RWPE1 (cell line): ENCODE measurements at regions not wholly inside any gene's neighbourhood (a gene's known extent, or its start where the extent isn't known, plus 50 kb on each side); places are given as distances from the start of the nearest gene placed in this dataset.
"Not testable (repeated sequence)": the region's sequence is repeated elsewhere in the genome, so short reads cannot be mapped to it uniquely, and the experiment has no call there.

Experiments
- CTCF ChIA-PET: fragments of 350-600 bp; sonication (Branson Sonifier 250); formaldehyde crosslinking; extraction: SDS; loops from one replicate; lab custom pipeline; 2021; lab: Yijun Ruan, JAX
- POLR2A ChIA-PET: fragments of 400-600 bp; formaldehyde crosslinking; extraction: SDS; loops from one replicate; lab custom pipeline; 2020; ENCODE audit warnings: antibody characterized with exemption; ENCODE audit not compliant: low non-redundant PET; lab: Yijun Ruan, JAX
- DNase-seq: peaks from one replicate; pipeline ENCODE4 v3.0.0; 2012; ENCODE audit warnings: low spot score
- H3K27ac ChIP-seq: fragments of 450-650 bp; 2 replicates; pipeline ENCODE4 v1.5.1; 2017
- TF ChIP-seq, protein P1 (sequence below): fragments of 450-650 bp; conservative IDR thresholded peaks from 2 replicates; pipeline ENCODE4 v1.5.1; 2017; ENCODE audit warnings: low read depth, mild to moderate bottlenecking

DNA sequence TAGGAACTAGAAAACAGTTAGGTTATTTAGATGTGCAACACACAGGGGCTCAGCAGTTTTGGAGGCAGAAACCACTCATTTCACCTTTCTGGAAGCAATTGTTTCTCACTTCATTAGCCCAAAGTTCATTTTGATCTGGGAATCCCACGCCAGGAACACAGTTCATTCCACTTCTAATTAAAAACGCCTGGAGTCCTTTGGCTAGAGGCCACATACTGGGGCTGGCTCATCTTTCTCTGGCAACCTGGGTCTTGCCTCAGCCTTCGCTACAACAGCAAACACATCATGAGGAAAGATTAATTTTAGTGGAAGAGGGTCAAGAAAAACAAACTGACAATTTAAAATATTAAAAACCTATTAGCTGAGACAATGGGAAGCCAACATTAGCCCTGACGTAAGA lies 69.7 kb downstream of the RFPL4B start:
- ChIA-PET CTCF (no interaction called here), POLR2A (no interaction called here)
- no peak for DNase-seq
- H3K27ac ChIP-seq = no peak overlapping the region
- TF ChIP-seq, protein P1, sequence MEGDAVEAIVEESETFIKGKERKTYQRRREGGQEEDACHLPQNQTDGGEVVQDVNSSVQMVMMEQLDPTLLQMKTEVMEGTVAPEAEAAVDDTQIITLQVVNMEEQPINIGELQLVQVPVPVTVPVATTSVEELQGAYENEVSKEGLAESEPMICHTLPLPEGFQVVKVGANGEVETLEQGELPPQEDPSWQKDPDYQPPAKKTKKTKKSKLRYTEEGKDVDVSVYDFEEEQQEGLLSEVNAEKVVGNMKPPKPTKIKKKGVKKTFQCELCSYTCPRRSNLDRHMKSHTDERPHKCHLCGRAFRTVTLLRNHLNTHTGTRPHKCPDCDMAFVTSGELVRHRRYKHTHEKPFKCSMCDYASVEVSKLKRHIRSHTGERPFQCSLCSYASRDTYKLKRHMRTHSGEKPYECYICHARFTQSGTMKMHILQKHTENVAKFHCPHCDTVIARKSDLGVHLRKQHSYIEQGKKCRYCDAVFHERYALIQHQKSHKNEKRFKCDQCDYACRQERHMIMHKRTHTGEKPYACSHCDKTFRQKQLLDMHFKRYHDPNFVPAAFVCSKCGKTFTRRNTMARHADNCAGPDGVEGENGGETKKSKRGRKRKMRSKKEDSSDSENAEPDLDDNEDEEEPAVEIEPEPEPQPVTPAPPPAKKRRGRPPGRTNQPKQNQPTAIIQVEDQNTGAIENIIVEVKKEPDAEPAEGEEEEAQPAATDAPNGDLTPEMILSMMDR = no peak

DNA sequence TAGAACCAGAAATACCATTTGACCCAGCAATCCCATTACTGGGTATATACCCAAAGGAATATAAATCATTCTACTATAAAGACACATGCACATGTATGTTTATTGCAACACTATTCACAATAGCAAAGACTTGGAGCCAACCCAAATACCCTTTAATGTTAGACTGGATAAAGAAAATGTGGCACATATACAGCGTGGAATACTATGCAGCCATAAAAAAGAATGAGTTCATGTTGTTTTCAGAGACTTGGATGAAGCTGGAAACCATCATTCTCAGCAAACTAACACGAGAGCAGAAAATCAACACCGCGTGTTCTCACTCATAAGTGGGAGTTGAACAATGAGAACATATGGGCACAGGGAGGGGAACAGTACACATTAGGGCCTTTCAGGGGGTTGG lies 79.9 kb downstream of the RFPL4B start:
- CTCF ChIA-PET = interaction anchor here (0.7 kb wide), 1 partner anchor 617 kb away, joined by 3 read pairs; no protein-coding TSS in a partner anchor
- POLR2A ChIA-PET, H3K27ac ChIP-seq, DNase-seq: not testable (repeated sequence)

DNA sequence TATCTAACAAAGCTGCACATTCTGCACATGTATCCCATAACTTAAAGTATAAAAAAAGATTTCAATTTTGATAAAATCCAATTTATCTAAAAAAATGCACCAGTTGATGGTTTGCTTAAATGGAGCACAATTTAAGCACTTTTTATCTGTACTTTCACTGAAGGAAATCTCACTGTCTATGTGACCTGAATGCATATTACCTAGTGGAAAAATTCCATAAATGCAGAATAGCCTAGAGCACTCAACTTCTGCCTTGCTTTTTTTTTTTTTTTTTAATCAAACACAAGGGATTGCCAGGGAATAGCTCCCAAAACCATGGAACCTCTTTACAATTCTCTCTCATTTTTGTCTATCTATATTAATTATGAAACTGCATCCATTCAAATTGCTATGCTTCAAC lies 80.4 kb downstream of the RFPL4B start:
- CTCF ChIA-PET = interaction anchor here (0.7 kb wide), 1 partner anchor 616 kb away, joined by 3 read pairs; no protein-coding TSS in a partner anchor
- POLR2A ChIA-PET = no interaction called here
- H3K27ac ChIP-seq = no peak overlapping the region
- DNase-seq = no peak
- TF ChIP-seq, protein P1 = no peak

DNA sequence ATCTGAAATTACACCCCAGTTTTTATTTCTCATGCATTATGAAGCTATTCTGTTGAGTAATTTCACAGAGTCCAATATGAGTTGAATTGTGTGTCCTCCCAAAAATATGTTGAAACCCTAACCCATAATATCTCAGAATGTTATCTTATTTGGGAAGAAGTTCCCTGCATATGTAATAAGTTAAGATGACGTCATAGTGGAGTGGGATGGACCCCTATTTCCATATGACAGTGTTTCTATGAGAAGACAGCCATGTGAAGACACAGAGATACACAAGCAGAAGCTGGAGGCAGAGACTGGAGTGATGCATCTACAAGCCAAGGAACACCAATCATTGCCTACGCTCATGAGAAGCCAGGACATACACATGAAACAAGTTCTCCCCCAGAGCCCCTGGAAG lies 81.3 kb downstream of the RFPL4B start:
- DNase-seq = no peak
- ChIA-PET CTCF (interaction anchor here (0.9 kb wide), 1 partner anchor 11 kb away, joined by 3 read pairs; no protein-coding TSS in a partner anchor), POLR2A (no interaction called here)
- TF ChIP-seq, protein P1 = no peak
- H3K27ac ChIP-seq = no peak overlapping the region

DNA sequence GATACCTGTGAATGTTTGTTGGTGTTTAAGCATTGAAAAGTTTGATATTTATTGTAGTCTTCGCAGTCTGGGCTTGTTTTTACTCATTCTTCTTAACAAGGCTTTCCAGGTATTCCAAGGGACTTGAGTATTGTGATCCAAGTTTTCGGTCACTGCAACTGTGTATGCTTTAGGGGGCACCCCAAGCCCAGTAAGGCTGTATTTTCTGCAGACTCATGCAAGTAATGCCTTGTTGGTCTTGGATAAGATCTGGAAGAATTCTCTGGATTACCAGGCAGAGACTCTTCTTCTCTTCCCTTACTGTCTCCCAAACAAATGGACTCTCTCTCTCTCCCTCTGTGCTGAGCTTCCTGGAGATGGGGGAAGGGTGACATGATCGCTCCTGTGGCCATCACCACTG lies 82.1 kb downstream of the RFPL4B start:
- ChIA-PET POLR2A (no interaction called here), CTCF (no interaction called here)
- H3K27ac ChIP-seq = no peak overlapping the region
- TF ChIP-seq, protein P1 = no peak
- DNase-seq = no peak

DNA sequence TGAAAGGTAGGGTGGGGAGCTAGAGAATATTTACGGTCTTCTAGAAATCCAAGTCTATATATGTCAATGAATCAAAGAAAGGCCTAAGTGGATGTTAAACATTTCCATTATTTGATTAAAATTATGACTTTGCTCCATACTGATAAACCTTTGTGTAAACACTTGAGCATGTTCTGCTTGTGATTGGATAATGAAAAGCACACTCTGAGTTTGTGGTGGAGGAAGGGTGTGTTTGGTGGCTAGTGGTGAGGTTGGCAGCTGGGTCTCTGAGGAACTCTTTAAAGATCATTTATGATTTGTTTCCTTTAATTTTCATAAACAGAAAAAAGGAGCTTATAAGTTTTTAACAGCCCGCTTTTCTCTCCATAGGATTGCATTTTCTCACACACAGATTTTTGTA lies 84.7 kb downstream of the RFPL4B start:
- DNase-seq = no peak
- no peak overlapping the region for H3K27ac ChIP-seq
- TF ChIP-seq, protein P1 = no peak
- POLR2A ChIA-PET = no interaction called here
- CTCF ChIA-PET = interaction anchor here (0.7 kb wide), 1 partner anchor 329 kb away, joined by 7 read pairs; no protein-coding TSS in a partner anchor

DNA sequence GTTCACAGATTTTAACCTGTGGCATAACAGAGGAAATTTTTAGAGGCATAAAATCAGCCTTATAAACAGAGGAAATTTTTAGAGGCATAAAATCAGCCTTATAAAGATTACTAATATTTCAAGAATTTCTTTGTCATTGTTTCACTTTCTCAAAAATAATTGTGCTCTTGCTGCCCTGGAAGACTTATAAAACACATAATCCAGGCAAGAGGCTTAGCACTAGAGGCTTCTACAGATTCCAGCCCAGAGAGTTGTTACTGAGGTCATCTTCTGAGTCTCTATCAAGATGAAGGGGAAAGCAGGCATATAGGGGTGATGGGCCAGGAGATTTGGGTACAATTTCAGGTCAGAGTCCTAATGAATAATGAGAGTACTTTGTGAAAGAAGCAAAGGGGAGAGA lies 85.7 kb downstream of the RFPL4B start:
- TF ChIP-seq, protein P1 = no peak
- H3K27ac ChIP-seq = no peak overlapping the region
- no peak for DNase-seq
- ChIA-PET POLR2A (no interaction called here), CTCF (no interaction called here)
